GM21526 (cell line): ENCODE measurements at regions not wholly inside any gene's neighbourhood (a gene's known extent, or its start where the extent isn't known, plus 50 kb on each side); places are given as distances from the start of the nearest gene placed in this dataset.

Experiments used
- ATAC-seq: cut with Tn5 transposase; IDR thresholded peaks from one replicate; pipeline ENCODE4 v1.9.1; 2021; ENCODE audit warnings: moderate library complexity; ENCODE audit not compliant: unreplicated experiment, low FRiP score

- no peak for ATAC-seq
Observed at GRCh38 chr12:13275241-13276085, 78.9 kb downstream of the EMP1 start.

- ATAC-seq = no peak
Observed at GRCh38 chr12:13273850-13274249, 77.3 kb downstream of the EMP1 start.

GRCh38 chr12:13273097-13273496, 76.6 kb downstream of the EMP1 start:
- no peak for ATAC-seq

- no peak for ATAC-seq
Observed at GRCh38 chr12:13270817-13271216, 74.3 kb downstream of the EMP1 start.
